ENCODE measurements at regions not wholly inside any gene's neighbourhood (a gene's known extent, or its start where the extent isn't known, plus 50 kb on each side); places are given as distances from the start of the nearest gene placed in this dataset.

- TF ChIP-seq, protein P1, sequence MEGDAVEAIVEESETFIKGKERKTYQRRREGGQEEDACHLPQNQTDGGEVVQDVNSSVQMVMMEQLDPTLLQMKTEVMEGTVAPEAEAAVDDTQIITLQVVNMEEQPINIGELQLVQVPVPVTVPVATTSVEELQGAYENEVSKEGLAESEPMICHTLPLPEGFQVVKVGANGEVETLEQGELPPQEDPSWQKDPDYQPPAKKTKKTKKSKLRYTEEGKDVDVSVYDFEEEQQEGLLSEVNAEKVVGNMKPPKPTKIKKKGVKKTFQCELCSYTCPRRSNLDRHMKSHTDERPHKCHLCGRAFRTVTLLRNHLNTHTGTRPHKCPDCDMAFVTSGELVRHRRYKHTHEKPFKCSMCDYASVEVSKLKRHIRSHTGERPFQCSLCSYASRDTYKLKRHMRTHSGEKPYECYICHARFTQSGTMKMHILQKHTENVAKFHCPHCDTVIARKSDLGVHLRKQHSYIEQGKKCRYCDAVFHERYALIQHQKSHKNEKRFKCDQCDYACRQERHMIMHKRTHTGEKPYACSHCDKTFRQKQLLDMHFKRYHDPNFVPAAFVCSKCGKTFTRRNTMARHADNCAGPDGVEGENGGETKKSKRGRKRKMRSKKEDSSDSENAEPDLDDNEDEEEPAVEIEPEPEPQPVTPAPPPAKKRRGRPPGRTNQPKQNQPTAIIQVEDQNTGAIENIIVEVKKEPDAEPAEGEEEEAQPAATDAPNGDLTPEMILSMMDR (IDR thresholded peaks at IDR 0.05): no peak
- no peak for TF ChIP-seq POLR2A (IDR thresholded peaks at IDR 0.05)
These were observed 575.8 kb downstream of the NUF2 start for GRCh38 chr1:163897412-163898155.

Data from heart left ventricle (tissue), 13 donors.